PC-9 (cell line): ENCODE measurements at regions not wholly inside any gene's neighbourhood (a gene's known extent, or its start where the extent isn't known, plus 50 kb on each side); places are given as distances from the start of the nearest gene placed in this dataset.

ENCODE experiments used
- BruUV-seq: library from RNA; stranded (reverse); fragments of 400-500 nt; replicated peaks from 2 replicates; lab custom pipeline; 2021; lab: Mats Ljungman, UMichigan
- CTCF ChIA-PET: fragments of 300-600 bp; sonication (Branson Sonifier 250); formaldehyde crosslinking; loops from one replicate; lab custom pipeline; 2022; ENCODE audit warnings: antibody characterized with exemption; lab: Charles Lee
- POLR2A ChIA-PET: fragments of 300-600 bp; sonication (Branson Sonifier 250); formaldehyde crosslinking; loops from one replicate; lab custom pipeline; 2022; ENCODE audit warnings: antibody characterized with exemption; ENCODE audit not compliant: unreplicated experiment; lab: Charles Lee
- DNase-seq, 2 experiments: peaks; one replicate each; pipeline versions ENCODE4 v3.0.0 to v3.0.0-alpha.2; 2015 to 2022; ENCODE audit warnings: mixed read lengths in 1 of 2
- H2AFZ ChIP-seq: fragments of 200-600 bp; sonication (generic); 2 replicates; pipeline ENCODE4 v1.8.1; 2017; ENCODE audit warnings: antibody characterized with exemption
- H3F3A ChIP-seq: fragments of 200-600 bp; sonication (generic); 2 replicates; pipeline ENCODE4 v1.8.1; 2017; ENCODE audit warnings: antibody characterized with exemption, mild to moderate bottlenecking, low read depth; ENCODE audit not compliant: insufficient read depth
- H3K27ac ChIP-seq: fragments of 200-600 bp; sonication (generic); 2 replicates; pipeline ENCODE4 v1.6.1; 2016; ENCODE audit warnings: mixed run types
- H3K27me3 ChIP-seq: fragments of 200-600 bp; sonication (generic); 2 replicates; pipeline ENCODE4 v1.6.1; 2016; ENCODE audit warnings: low read depth, mixed run types; ENCODE audit not compliant: insufficient read depth
- H3K36me3 ChIP-seq: fragments of 200-600 bp; sonication (generic); 2 replicates; pipeline ENCODE4 v1.6.1; 2016; ENCODE audit warnings: low read depth, mixed run types
- H3K4me1 ChIP-seq: fragments of 200-600 bp; sonication (generic); replicated peaks from 2 replicates; pipeline ENCODE4 v1.6.1; 2016; ENCODE audit warnings: mixed run types; ENCODE audit not compliant: insufficient read depth
- H3K4me2 ChIP-seq: fragments of 200-600 bp; sonication (generic); 2 replicates; pipeline ENCODE4 v1.6.1; 2017; ENCODE audit warnings: mixed run types
- H3K4me3 ChIP-seq: fragments of 200-600 bp; sonication (generic); 2 replicates; pipeline ENCODE4 v1.6.1; 2016; ENCODE audit warnings: mixed run types
- H3K79me2 ChIP-seq: fragments of 200-600 bp; sonication (generic); 2 replicates; pipeline ENCODE4 v1.6.1; 2017; ENCODE audit warnings: low read depth, mixed run types
- H3K9me2 ChIP-seq: fragments of 200-600 bp; sonication (generic); 2 replicates; pipeline ENCODE4 v1.8.1; 2017; ENCODE audit warnings: mild to moderate bottlenecking; ENCODE audit not compliant: insufficient read depth
- H3K9me3 ChIP-seq: fragments of 200-600 bp; sonication (generic); 2 replicates; pipeline ENCODE4 v1.8.1; 2016; ENCODE audit warnings: low read depth; ENCODE audit not compliant: insufficient read depth
- H4K20me1 ChIP-seq: fragments of 200-600 bp; sonication (generic); 2 replicates; pipeline ENCODE4 v1.8.1; 2017; ENCODE audit not compliant: insufficient read depth
- CTCF ChIP-seq: fragments of 200-600 bp; sonication (generic); conservative IDR thresholded peaks from 2 replicates; pipeline ENCODE4 v1.6.1; 2017; ENCODE audit warnings: mixed run types, antibody characterized with exemption, mild to moderate bottlenecking, moderate library complexity
- EZH2 ChIP-seq: fragments of 200-600 bp; sonication (generic); IDR thresholded peaks from 2 replicates; pipeline ENCODE4 v1.8.0; 2017; ENCODE audit warnings: antibody characterized with exemption, low read depth
- intact Hi-C: fragments of 100-400 bp; cut with micrococcal nuclease; formaldehyde crosslinking; loops from one replicate; pipeline ENCODE4 v1.10.0; 2022; ENCODE audit not compliant: unreplicated experiment

- no peak overlapping the region for H2AFZ ChIP-seq
- H3K4me3 ChIP-seq: no peak overlapping the region
- H3K27ac ChIP-seq: no peak overlapping the region
- H3K9me3 ChIP-seq: no peaks in the 10 kb centered on the region
- no peaks in the 10 kb centered on the region for H3K79me2 ChIP-seq
- no peak for DNase-seq
- TF ChIP-seq CTCF (no peak), EZH2 (no peak)
- H4K20me1 ChIP-seq: no peaks in the 10 kb centered on the region
- no peaks in the 10 kb centered on the region for H3F3A ChIP-seq
- intact Hi-C loops: no loop called here
- no TSS peak for BruUV-seq
- no peak overlapping the region for H3K4me2 ChIP-seq
- ChIA-PET POLR2A (no interaction called here), CTCF (no interaction called here)
- no peaks in the 10 kb centered on the region for H3K27me3 ChIP-seq
- no peaks in the 10 kb centered on the region for H3K36me3 ChIP-seq
- H3K9me2 ChIP-seq: no peaks in the 10 kb centered on the region
- H3K4me1 ChIP-seq: no peaks in the 10 kb centered on the region
Measured at GRCh38 chr9:86168256-86168655, 68.9 kb upstream of the GOLM1 start.

- no peak overlapping the region for H3K4me2 ChIP-seq
- no peaks in the 10 kb centered on the region for H3K36me3 ChIP-seq
- no peaks in the 10 kb centered on the region for H3F3A ChIP-seq
- TF ChIP-seq CTCF: no peak
- TF ChIP-seq EZH2: no peak
- no peaks in the 10 kb centered on the region for H3K9me3 ChIP-seq
- no peak for DNase-seq
- POLR2A ChIA-PET: no interaction called here
- intact Hi-C loops: no loop called here
- H3K4me1 ChIP-seq: no peaks in the 10 kb centered on the region
- no peaks in the 10 kb centered on the region for H3K79me2 ChIP-seq
- H3K27me3 ChIP-seq: no peaks in the 10 kb centered on the region
- CTCF ChIA-PET: no interaction called here
- H2AFZ ChIP-seq: no peak overlapping the region
- H3K4me3 ChIP-seq: no peak overlapping the region
- no peak overlapping the region for H3K27ac ChIP-seq
- no TSS peak for BruUV-seq
- no peaks in the 10 kb centered on the region for H4K20me1 ChIP-seq
- no peaks in the 10 kb centered on the region for H3K9me2 ChIP-seq
Measured at GRCh38 chr9:86166546-86166945, 67.2 kb upstream of the GOLM1 start.

GRCh38 chr9:86163503-86163902, 64.1 kb upstream of the GOLM1 start:
- H3K4me1 ChIP-seq: no peaks in the 10 kb centered on the region
- no peaks in the 10 kb centered on the region for H4K20me1 ChIP-seq
- H3F3A ChIP-seq: no peaks in the 10 kb centered on the region
- ChIA-PET POLR2A (no interaction called here), CTCF (interaction anchor here (0.6 kb wide), 1 partner anchor 38 kb away, joined by 16 read pairs; no protein-coding TSS in a partner anchor)
- BruUV-seq: no TSS peak
- no peaks in the 10 kb centered on the region for H3K9me2 ChIP-seq
- no peaks in the 10 kb centered on the region for H3K27me3 ChIP-seq
- H3K27ac ChIP-seq: no peak overlapping the region
- no peaks in the 10 kb centered on the region for H3K79me2 ChIP-seq
- H3K4me3 ChIP-seq: no peak overlapping the region
- intact Hi-C loops: no loop called here
- H2AFZ ChIP-seq: no peak overlapping the region
- DNase-seq: no peak
- no peaks in the 10 kb centered on the region for H3K36me3 ChIP-seq
- H3K9me3 ChIP-seq: no peaks in the 10 kb centered on the region
- H3K4me2 ChIP-seq: no peak overlapping the region
- no peak for TF ChIP-seq EZH2
- TF ChIP-seq CTCF: no peak
